ENCODE measurements at regions not wholly inside any gene's neighbourhood (a gene's known extent, or its start where the extent isn't known, plus 50 kb on each side); places are given as distances from the start of the nearest gene placed in this dataset.

- FAIRE-seq = no peak
- Histone ChIP-seq H3K36me3 (ENCODE audit: control insufficient read depth in 2 of 3, insufficient read depth in 3 of 3, low read length in 3 of 3) (no peaks in the 10 kb centered on the region), H3K27me3 (ENCODE audit: control insufficient read depth, insufficient read depth, low read length) (no peaks in the 10 kb centered on the region), H3K4me3 (ENCODE audit: low read length in 3 of 3) (no peak overlapping the region), H3K27ac (ENCODE audit: low read depth in 2 of 2, low read length in 2 of 2) (no peak overlapping the region), H3K4me1 (ENCODE audit: control insufficient read depth in 2 of 3, insufficient read depth in 2 of 3, low read depth in 1 of 3, low read length in 3 of 3) (no peaks in the 10 kb centered on the region), H3K9ac (ENCODE audit: low read length in 3 of 3) (no peak overlapping the region), H3K9me3 (ENCODE audit: control insufficient read depth in 2 of 3, insufficient read depth in 1 of 3, low read length in 3 of 3) (peaks cover 0 to 4% (median 3%) of the 10 kb centered on the region in 3 donors)
- intact Hi-C loops (cut with DNase I) = no loop called here
- no peak for DNase-seq
- TF ChIP-seq CTCF (IDR thresholded peaks at IDR 0.05; ENCODE audit: borderline replicate concordance, extremely low read depth, insufficient read depth) = no peak
These were observed 1030.6 kb upstream of the GHITM start for GRCh38 chr10:83108565-83109333.

- Histone ChIP-seq H3K9ac (ENCODE audit: low read length in 3 of 3) (no peak overlapping the region), H3K4me1 (ENCODE audit: control insufficient read depth in 2 of 3, insufficient read depth in 2 of 3, low read depth in 1 of 3, low read length in 3 of 3) (no peaks in the 10 kb centered on the region), H3K9me3 (ENCODE audit: control insufficient read depth in 2 of 3, insufficient read depth in 1 of 3, low read length in 3 of 3) (no peaks in the 10 kb centered on the region), H3K27me3 (ENCODE audit: control insufficient read depth, insufficient read depth, low read length) (no peaks in the 10 kb centered on the region), H3K36me3 (ENCODE audit: control insufficient read depth in 2 of 3, insufficient read depth in 3 of 3, low read length in 3 of 3) (no peaks in the 10 kb centered on the region), H3K27ac (ENCODE audit: low read depth in 2 of 2, low read length in 2 of 2) (no peak overlapping the region), H3K4me3 (ENCODE audit: low read length in 3 of 3) (no peak overlapping the region)
- intact Hi-C loops (cut with DNase I) = no loop called here
- FAIRE-seq = no peak
- TF ChIP-seq CTCF (IDR thresholded peaks at IDR 0.05; ENCODE audit: borderline replicate concordance, extremely low read depth, insufficient read depth) = no peak
- DNase-seq = no peak
These were observed 1020.0 kb upstream of the GHITM start for GRCh38 chr10:83119346-83119745.

GRCh38 chr10:83122336-83122735 is 1017.0 kb upstream of the GHITM start:
- DNase-seq (no peak), FAIRE-seq (no peak)
- no peaks in the 10 kb centered on the region for H3K9me3 ChIP-seq (ENCODE audit: control insufficient read depth in 2 of 3, insufficient read depth in 1 of 3, low read length in 3 of 3)
- H3K36me3 ChIP-seq (ENCODE audit: control insufficient read depth in 2 of 3, insufficient read depth in 3 of 3, low read length in 3 of 3) = no peaks in the 10 kb centered on the region
- H3K27ac ChIP-seq (ENCODE audit: low read depth in 2 of 2, low read length in 2 of 2) = no peak overlapping the region
- intact Hi-C loops (cut with DNase I) = no loop called here
- no peaks in the 10 kb centered on the region for H3K27me3 ChIP-seq (ENCODE audit: control insufficient read depth, insufficient read depth, low read length)
- TF ChIP-seq CTCF (IDR thresholded peaks at IDR 0.05; ENCODE audit: borderline replicate concordance, extremely low read depth, insufficient read depth) = no peak
- H3K9ac ChIP-seq (ENCODE audit: low read length in 3 of 3) = no peak overlapping the region
- H3K4me3 ChIP-seq (ENCODE audit: low read length in 3 of 3) = no peak overlapping the region
- no peaks in the 10 kb centered on the region for H3K4me1 ChIP-seq (ENCODE audit: control insufficient read depth in 2 of 3, insufficient read depth in 2 of 3, low read depth in 1 of 3, low read length in 3 of 3)
